Spleen (tissue), 11 donors: ENCODE measurements at regions not wholly inside any gene's neighbourhood (a gene's known extent, or its start where the extent isn't known, plus 50 kb on each side); places are given as distances from the start of the nearest gene placed in this dataset.
A peak's percentile ranks its signal among the peaks of the same experiment; 100 is the strongest.
"Not testable (repeated sequence)": the region's sequence is repeated elsewhere in the genome, so short reads cannot be mapped to it uniquely, and the experiment has no call there.

Experiments used
- DNase-seq: peaks from one replicate; pipeline ENCODE4 v3.0.0-alpha.2; 2020
- H3K27ac ChIP-seq, 8 donors: fragments of 200-600 bp; sonication (generic) in 7 of 8; 1 replicate in 4 of 8; 2 replicates in 4 of 8; pipeline versions ENCODE4 v1.5.0 to v1.8.0; 2016 to 2021; ENCODE audit warnings: inconsistent platforms in 4 of 8, mild to moderate bottlenecking in 4 of 8, moderate library complexity in 1 of 8
- H3K27me3 ChIP-seq, 7 donors: fragments of 200-600 bp; sonication (generic) in 6 of 7; replicated peaks in 1 of 7; 1 replicate in 4 of 7; 2 replicates in 3 of 7; pipeline versions ENCODE4 v1.5.0 to v1.8.0; 2016 to 2021; ENCODE audit warnings: inconsistent platforms in 3 of 7, mild to moderate bottlenecking in 1 of 7
- H3K36me3 ChIP-seq, 6 donors: fragments of 200-600 bp; sonication (generic) in 5 of 6; 1 replicate in 4 of 6; 2 replicates in 2 of 6; pipeline versions ENCODE4 v1.5.0 to v1.8.0; 2016 to 2021; ENCODE audit warnings: inconsistent platforms in 2 of 6
- H3K4me1 ChIP-seq, 6 donors: fragments of 200-600 bp; sonication (generic) in 5 of 6; 1 replicate in 3 of 6; 2 replicates in 3 of 6; pipeline versions ENCODE4 v1.5.0 to v1.8.0; 2016 to 2021; ENCODE audit warnings: inconsistent platforms in 3 of 6
- H3K4me3 ChIP-seq, 8 donors: fragments of 200-600 bp; sonication (generic) in 7 of 8; 1 replicate in 4 of 8; 2 replicates in 4 of 8; pipeline versions ENCODE4 v1.5.0 to v1.8.0; 2016 to 2021; ENCODE audit warnings: inconsistent platforms in 4 of 8, mild to moderate bottlenecking in 4 of 8, moderate library complexity in 2 of 8
- H3K9me3 ChIP-seq, 8 donors: fragments of 200-600 bp; sonication (generic) in 7 of 8; 1 replicate in 4 of 8; 2 replicates in 4 of 8; pipeline versions ENCODE4 v1.5.0 to v1.8.0; 2016 to 2021; ENCODE audit warnings: inconsistent platforms in 4 of 8
- POLR2AphosphoS5 ChIP-seq, 3 donors: sonication (generic); formaldehyde crosslinking; IDR thresholded peaks; one replicate each; pipeline ENCODE4 v1.5.1; 2017; ENCODE audit warnings: antibody characterized with exemption in 3 of 3
- WGBS, 5 donors: extraction: QIAGEN DNeasy Blood & Tissue Kit in 3 of 5; methylation state at CpG; one replicate each; pipeline versions ENCODE4 v1.1.5 to v1.1.7; 2013 to 2018; 5-methylcytosine and 5-hydroxymethylcytosine counted together
- intact Hi-C: fragments of 100-400 bp; cut with DNase I; formaldehyde crosslinking; loops from one replicate; pipeline ENCODE4 v1.15.0; 2023; ENCODE audit warnings: low total_unique reads
- donor health status: healthy with polysubstance abuse.
- donor health status: DM: no; HTN: no; CAD: no; lungs with moderate emphysema.
- donor health status: DM: no; HTN: no; CAD: no.
- donor health status: Bipolar disorder and iron deficiency.
- donor health status: healthy.
- donor health status: DM: no; HTN: no; CAD: no.
- donor health status: DM: yes; HTN: yes; CAD: no.

DNA sequence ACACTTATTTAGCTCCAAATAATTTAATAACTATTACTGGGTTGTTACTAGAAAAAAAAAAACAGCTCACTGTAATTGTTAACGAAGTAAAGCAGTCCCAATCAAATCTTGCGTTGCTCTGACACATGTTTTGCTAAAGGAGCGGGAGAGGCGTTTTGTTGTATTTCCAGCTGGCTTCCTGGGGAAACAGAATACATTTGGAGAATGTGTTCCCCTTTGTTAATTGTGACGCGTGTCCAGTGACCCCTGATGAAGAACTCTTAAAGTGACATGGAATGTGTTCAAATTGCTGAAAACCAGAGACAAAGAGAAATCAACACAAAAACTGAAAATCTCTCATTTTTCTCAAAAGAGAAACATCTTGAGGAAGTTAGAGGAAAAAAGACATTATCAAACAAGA lies 1690.6 kb downstream of the SPATA31A7 start:
- not testable (repeated sequence) for H3K9me3 ChIP-seq

DNA sequence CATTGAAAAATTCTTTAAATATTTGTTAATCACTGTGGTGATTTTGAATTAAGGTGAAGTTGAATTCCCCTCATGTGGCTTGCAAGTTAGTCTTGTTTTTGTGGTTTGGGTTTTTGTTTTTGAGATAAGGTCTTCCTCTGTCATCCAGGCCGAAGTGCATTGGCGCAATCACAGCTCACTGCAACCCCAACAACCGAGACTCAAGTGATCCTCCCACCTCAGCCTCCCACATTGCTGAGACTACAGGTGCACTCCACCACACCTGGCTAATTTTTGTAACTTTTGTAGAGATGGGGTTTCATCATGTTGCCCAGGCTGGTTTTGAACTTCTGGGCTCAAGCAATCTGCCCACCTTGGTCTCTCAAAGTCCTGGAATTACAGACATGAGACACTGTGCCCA lies 1691.1 kb downstream of the SPATA31A7 start:
- DNase-seq, H3K36me3 ChIP-seq, H3K27me3 ChIP-seq, H3K27ac ChIP-seq, H3K4me3 ChIP-seq, intact Hi-C loops, H3K4me1 ChIP-seq, H3K9me3 ChIP-seq: not testable (repeated sequence)
- 78 to 87% (median 82%) methylated on average over 3 of the region's 3 CpGs for WGBS, 5 donors

More for the DNA sequence above, 1690.6 kb downstream of the SPATA31A7 start:
- H3K4me1 ChIP-seq, H3K27ac ChIP-seq, H3K4me3 ChIP-seq, H3K27me3 ChIP-seq, intact Hi-C loops, DNase-seq, H3K36me3 ChIP-seq: not testable (repeated sequence)
- WGBS, 5 donors, result 48 to 73% (median 63%) methylated on average over 6 of the region's 6 CpGs

DNA sequence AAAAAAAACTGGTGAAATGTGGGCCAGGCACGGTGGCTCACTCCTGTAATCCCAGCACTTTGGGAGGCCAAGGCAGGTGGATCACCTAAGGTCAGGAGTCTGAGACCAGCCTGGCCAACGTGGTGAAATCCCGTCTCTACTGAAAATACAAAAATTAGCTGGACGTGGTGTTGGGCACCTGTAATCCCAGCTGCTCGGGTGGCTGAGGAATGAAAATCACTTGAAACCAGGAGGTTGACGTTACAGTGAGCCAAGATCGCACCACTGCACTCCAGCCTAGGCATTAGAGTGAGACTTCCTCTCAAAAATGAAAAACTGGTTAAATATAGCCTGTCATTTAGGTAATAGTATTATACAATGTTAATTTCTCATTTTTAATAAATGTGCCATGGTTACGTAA lies 1692.0 kb downstream of the SPATA31A7 start:
- 82 to 91% (median 87%) methylated on average over 8 of the region's 8 CpGs for WGBS, 5 donors
- H3K27ac ChIP-seq, H3K4me3 ChIP-seq, DNase-seq, H3K36me3 ChIP-seq, H3K27me3 ChIP-seq, H3K4me1 ChIP-seq, H3K9me3 ChIP-seq, intact Hi-C loops: not testable (repeated sequence)

DNA sequence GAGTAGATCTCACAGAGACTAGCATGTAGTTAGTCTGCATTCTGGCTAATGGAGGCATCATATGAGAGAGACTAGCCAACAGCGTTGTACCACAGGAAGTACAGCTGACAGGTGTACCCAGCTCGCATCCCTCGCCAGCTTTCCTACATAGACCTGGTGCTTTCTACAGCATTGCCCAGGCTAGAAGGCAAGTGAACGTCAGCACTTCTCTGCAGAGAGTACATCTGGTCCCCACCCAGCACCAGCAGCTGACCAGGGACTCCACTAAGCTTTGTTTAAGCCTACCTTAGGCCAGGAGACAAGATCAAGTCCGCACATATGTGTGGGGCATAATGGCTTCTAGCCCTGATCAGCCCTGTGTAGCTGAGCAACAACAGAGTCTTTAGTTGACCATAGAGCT lies 1692.9 kb downstream of the SPATA31A7 start:
- intact Hi-C loops, H3K27ac ChIP-seq, H3K4me3 ChIP-seq, H3K36me3 ChIP-seq, H3K9me3 ChIP-seq, H3K4me1 ChIP-seq, H3K27me3 ChIP-seq: not testable (repeated sequence)
- DNase-seq, result peak; percentile 64
- 78 to 85% (median 81%) methylated on average over 5 of the region's 5 CpGs for WGBS, 5 donors

DNA sequence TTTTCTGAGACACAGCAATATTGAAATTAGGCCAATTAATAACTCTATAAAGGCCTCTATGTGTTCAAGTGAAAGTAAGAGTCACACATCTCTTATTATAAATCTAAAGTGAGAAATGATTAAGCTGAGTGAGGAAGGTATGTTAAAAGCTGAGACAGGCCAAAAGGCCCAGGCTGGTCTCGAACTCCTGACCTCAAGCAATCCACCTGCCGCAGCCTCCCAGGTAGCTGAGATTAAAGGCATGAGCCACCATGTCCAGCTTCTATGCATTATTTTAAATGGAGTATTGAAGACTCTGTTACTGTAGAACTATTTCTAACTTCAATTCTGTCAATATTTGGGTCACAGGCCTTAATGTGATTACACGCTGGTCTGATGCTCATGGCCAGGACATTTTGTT lies 1706.9 kb downstream of the SPATA31A7 start:
- intact Hi-C loops, H3K27ac ChIP-seq, H3K9me3 ChIP-seq, H3K4me1 ChIP-seq, H3K27me3 ChIP-seq, H3K36me3 ChIP-seq, H3K4me3 ChIP-seq, DNase-seq: not testable (repeated sequence)
- 94 to 100% (median 96%) methylated on average over 2 of the region's 3 CpGs for WGBS, 5 donors

DNA sequence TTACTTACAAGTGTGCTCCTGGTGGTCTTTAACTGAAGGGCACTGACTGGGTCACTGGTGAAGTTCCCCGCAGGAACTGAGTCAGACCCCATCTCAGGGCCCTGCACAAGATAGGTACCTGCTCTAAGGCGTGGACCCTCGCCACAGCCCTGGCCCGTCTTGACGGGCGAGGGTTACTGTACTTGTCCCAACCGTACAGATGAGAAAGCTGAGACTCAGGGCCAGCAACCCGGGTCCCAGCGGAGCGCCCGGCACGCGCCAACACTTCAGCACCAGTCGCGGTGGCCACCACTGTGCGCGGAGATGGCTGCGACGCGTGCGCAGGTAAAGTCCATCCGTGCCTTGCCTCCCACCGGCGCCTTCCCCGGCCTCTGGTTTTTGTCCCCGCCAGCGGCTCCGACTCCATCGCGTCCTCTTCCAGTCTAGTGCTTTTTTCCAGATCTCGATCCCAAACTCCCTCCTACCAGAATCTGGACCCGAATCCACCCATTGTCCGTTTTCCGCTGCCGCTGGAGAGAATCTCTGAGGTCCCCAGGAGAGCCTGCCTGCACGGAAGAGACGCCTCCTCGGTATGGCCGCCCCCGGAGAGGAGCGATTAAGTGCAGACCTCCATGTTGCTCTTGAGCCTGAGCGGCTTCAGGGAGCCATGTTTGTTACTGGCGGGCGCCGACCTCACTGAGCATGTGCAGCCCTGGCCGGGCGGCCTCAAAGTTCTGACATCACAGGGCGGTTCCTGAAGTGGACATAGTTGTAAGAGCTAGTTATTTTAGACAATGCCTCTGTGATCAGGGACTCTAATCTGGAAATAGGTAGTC lies 1707.8 kb downstream of the SPATA31A7 start:
- TF ChIP-seq POLR2AphosphoS5 (IDR thresholded peaks at IDR 0.05), result peak; percentile 46 to 73 (median 58)
- Histone ChIP-seq H3K27ac (peak overlapping the region in 7 of 8 donors; percentile 77 to 90 (median 80)), H3K4me3 (peak overlapping the region; percentile 23 to 57 (median 48))
- intact Hi-C loops, H3K27me3 ChIP-seq, H3K4me1 ChIP-seq, H3K9me3 ChIP-seq, H3K36me3 ChIP-seq: not testable (repeated sequence)
- peak; percentile 90 for DNase-seq
- 1 to 5% (median 3%) methylated on average over 21 to 47 of the region's 48 CpGs; no CpG with 5 or more reads in 1 of the 5 donors for WGBS, 5 donors

DNA sequence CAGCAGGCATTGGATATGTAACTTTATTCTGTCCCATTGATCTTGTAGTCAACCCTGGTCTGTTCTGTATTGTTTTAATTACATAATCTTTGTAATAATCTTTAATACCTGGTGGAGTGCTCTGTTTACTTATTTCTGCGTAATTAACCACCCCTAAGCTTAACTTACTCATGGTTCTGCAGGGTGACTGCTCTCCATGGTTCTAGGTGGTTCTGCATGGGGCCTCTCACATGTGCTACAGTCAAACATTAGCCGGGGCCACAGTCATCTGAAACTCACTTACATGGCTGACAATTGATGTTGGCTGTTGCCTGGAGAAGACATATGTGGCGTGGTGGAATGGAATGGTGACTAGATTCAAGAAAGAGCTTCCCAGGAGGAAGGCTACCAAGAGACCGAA lies 1709.8 kb downstream of the SPATA31A7 start:
- 80 to 93% (median 92%) methylated on average over 2 to 4 of the region's 4 CpGs for WGBS, 5 donors
- DNase-seq, intact Hi-C loops: not testable (repeated sequence)

DNA sequence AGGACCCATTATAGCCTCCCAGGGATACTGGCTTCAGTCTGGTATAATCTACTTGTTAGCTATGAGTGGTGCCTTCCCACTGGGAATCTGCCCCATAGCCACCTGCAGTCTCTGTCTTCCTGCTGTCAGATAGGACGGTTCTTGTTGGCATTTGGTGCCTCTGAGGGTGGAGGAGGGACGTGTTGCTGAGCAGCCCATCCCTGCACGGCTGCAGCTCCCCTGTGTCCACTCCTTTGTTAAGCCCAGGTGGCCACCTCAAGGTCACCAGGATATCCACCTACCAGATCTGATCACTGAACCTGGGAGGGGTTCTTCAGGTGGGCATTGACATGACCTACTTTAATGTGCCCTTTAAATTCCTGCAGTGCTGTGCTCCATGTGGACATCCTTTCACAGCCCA lies 1714.2 kb downstream of the SPATA31A7 start:
- H3K27me3 ChIP-seq, H3K4me3 ChIP-seq, H3K4me1 ChIP-seq, intact Hi-C loops, H3K9me3 ChIP-seq, H3K27ac ChIP-seq, H3K36me3 ChIP-seq: not testable (repeated sequence)
- 88 to 94% (median 90%) methylated on average over 3 of the region's 3 CpGs for WGBS, 5 donors
- peak; percentile 65 for DNase-seq

More for the DNA sequence above, 1709.8 kb downstream of the SPATA31A7 start:
- not testable (repeated sequence) for H3K4me3 ChIP-seq, H3K27ac ChIP-seq, H3K9me3 ChIP-seq, H3K36me3 ChIP-seq, H3K27me3 ChIP-seq, H3K4me1 ChIP-seq

DNA sequence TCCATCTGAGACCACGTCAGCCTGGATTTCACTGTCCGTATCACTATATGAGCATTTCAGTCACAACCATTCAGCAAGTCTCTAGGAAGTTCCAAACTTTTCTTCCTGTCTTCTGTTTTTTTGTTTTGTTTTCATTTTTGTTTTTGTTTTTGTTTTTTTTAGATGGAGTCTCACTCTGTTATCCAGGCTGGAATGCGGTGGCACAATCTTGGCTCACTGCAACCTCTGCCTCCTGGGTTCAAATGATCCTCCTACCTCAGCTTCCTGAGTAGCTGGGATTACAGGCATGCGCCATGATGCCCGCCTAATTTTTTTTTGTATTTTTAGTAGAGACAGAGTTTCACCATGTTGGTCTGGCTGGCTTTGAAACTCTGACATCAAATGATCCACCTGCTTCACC lies 1715.9 kb downstream of the SPATA31A7 start:
- H3K9me3 ChIP-seq, H3K4me1 ChIP-seq, H3K27ac ChIP-seq, intact Hi-C loops, DNase-seq, H3K36me3 ChIP-seq, H3K4me3 ChIP-seq, H3K27me3 ChIP-seq: not testable (repeated sequence)
- 82 to 99% (median 95%) methylated on average over 1 to 3 of the region's 5 CpGs for WGBS, 5 donors

DNA sequence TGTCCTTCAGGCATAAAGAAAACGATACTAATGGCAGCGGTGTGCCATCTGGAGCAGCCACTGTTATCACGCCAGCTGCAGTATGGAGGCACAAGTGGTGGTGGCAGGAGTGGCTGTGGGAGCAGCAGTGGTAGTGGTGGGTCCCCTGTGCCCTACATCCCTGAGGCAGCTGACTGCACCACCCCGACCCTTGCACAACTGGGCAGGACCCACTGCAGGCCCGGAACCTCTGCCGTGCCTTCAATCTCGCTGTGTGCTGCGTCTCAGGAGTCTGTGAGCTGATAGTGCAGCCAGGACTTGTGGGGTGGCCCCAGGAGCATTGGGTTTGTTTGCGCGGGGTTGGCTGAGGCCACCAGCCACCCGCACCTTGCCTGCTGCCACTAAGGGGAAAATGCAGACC lies 1718.0 kb downstream of the SPATA31A7 start:
- H3K4me3 ChIP-seq, intact Hi-C loops, H3K9me3 ChIP-seq, H3K27me3 ChIP-seq, H3K4me1 ChIP-seq, H3K36me3 ChIP-seq, H3K27ac ChIP-seq: not testable (repeated sequence)
- 75 to 92% (median 85%) methylated on average over 4 to 7 of the region's 11 CpGs for WGBS, 5 donors
- DNase-seq, result peak; percentile 74

DNA sequence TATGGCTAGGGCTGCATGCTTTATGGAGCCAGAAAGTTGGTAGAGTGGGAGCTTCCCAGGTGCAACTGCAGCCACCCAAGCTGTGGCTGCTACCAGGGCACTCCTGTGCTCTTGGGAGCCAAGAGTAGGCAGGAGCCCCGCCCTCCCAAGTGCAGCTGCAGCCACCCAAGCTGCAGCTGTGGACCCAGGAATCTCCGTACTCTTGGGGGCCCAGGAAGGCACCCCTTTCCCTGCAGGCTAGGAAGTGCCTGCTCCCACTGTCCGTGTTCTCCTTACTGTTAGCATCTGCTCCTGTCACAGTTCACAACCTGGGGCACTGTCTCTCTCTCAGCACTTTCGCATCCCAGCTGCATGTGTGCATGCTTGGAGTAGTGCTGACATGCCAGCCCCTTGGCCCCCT lies 1718.4 kb downstream of the SPATA31A7 start:
- H3K27me3 ChIP-seq, H3K4me3 ChIP-seq, intact Hi-C loops, H3K9me3 ChIP-seq, H3K36me3 ChIP-seq, H3K27ac ChIP-seq, H3K4me1 ChIP-seq, DNase-seq: not testable (repeated sequence)
- WGBS, 5 donors, result 60 to 86% (median 69%) methylated on average over 2 to 3 of the region's 4 CpGs; no CpG with 5 or more reads in 1 of the 5 donors
